HFF-Myc (cell line): ENCODE measurements at regions not wholly inside any gene's neighbourhood (a gene's known extent, or its start where the extent isn't known, plus 50 kb on each side); places are given as distances from the start of the nearest gene placed in this dataset.

Experiments used
- DNase-seq: peaks from one replicate; pipeline ENCODE4 v3.0.0-alpha.2; 2011; ENCODE audit warnings: low read depth; ENCODE audit errors: extremely low read depth
- H3K4me3 ChIP-seq: replicated peaks from 2 replicates; pipeline ENCODE4 v1.5.1; 2011; ENCODE audit warnings: low read depth, mild to moderate bottlenecking, control low read depth, low read length
- TF ChIP-seq, protein P1 (sequence below): IDR thresholded peaks from 2 replicates; pipeline ENCODE4 v1.5.1; 2012; ENCODE audit warnings: mild to moderate bottlenecking, low read depth, low read length, control low read depth; ENCODE audit errors: missing control alignments

DNA sequence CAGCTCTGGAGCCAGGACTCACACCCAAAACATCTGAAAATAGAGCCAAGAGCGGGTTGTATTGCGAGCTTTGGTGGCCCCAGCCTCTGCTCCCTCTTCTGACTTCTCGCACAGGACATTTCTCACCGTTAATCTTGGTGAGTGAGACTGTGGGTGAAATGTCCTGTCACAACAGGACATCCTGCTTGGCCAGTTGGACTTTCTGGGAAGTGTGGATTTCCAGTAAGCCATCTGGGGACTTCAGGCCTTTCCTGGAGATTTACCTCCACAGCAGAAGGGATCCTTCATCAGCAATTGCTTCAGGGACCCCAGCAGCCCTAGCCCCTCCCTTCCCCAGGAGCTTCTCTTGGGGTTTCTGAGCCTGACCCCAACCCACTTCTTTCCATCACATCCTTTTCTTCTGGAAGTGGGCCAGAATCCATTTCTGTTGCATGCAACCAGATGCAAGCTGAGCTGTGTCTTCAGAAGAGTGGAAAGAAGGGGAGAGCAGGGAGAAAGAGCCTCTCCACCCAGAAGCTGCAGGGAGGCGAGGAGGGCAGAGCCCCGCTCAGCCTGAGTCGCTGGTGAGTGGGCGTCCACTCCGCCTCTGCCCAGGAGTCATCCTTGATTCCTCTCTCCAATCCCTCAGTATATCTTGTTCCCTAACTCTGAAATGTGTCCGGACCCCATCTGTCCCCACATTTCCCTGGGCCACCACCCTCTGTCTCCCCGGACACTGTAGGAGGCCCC, 50.3 kb upstream of the GADD45G start:
- DNase-seq, result no peak
- no peak overlapping the region for H3K4me3 ChIP-seq
- TF ChIP-seq, protein P1, sequence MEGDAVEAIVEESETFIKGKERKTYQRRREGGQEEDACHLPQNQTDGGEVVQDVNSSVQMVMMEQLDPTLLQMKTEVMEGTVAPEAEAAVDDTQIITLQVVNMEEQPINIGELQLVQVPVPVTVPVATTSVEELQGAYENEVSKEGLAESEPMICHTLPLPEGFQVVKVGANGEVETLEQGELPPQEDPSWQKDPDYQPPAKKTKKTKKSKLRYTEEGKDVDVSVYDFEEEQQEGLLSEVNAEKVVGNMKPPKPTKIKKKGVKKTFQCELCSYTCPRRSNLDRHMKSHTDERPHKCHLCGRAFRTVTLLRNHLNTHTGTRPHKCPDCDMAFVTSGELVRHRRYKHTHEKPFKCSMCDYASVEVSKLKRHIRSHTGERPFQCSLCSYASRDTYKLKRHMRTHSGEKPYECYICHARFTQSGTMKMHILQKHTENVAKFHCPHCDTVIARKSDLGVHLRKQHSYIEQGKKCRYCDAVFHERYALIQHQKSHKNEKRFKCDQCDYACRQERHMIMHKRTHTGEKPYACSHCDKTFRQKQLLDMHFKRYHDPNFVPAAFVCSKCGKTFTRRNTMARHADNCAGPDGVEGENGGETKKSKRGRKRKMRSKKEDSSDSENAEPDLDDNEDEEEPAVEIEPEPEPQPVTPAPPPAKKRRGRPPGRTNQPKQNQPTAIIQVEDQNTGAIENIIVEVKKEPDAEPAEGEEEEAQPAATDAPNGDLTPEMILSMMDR, result no peak

DNA sequence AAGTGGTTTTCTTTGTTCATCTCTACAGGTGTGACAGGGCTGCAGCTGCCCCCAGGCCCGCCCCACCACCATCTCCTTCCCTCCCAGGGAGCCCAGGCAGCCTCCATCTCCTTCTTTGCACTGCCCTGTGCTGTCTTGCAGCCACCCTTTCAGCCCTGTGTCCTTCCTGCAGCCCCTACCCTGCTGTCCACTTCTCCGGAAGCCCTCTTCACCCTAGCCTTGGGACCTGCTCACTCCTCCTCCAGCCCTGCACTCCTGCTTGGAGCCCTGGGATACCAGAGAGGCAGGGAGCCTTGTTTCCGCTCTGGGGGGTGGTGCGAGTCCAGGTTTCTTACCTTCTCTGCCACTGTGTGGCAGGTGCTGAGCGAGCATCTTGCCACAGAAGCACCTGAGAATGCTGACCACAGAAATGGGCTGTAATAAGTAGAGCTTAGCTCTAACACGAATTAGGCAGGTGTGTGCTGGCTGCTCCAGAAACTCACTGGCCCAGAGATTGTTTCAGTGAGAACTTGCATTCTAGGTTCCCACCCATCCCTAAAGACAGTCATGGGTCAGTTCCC, 51.3 kb upstream of the GADD45G start:
- DNase-seq, result no peak
- TF ChIP-seq, protein P1, result no peak
- H3K4me3 ChIP-seq, result no peak overlapping the region

DNA sequence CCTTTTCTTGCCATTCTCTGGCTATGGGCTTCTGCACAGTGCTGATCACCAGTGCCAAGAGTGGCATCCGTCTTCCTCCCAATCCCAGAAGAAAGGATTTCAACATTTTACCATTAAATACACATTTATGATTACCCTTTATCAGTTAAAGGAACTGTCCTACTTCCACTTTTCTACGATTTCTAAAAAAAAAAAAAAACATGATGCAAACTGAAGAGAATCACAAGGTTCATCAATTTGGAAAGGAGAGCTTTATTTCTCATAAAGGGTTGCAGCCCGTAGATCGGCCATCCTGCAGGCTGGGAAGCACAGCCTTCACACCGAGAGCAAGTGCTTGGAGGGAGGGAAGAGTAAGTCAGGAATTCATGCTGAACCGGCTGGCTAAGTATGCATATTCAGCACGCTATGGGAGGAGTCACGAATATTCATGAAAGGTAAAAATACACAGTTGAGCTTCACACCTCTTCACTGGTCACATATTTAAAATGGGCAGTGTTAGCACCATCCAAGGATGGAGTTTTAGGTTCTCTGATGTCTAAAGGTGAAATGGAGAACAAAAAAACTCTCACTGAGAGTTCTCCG, 52.5 kb upstream of the SEMA4D start:
- DNase-seq, result no peak
- TF ChIP-seq, protein P1, result no peak
- H3K4me3 ChIP-seq, result no peak overlapping the region

DNA sequence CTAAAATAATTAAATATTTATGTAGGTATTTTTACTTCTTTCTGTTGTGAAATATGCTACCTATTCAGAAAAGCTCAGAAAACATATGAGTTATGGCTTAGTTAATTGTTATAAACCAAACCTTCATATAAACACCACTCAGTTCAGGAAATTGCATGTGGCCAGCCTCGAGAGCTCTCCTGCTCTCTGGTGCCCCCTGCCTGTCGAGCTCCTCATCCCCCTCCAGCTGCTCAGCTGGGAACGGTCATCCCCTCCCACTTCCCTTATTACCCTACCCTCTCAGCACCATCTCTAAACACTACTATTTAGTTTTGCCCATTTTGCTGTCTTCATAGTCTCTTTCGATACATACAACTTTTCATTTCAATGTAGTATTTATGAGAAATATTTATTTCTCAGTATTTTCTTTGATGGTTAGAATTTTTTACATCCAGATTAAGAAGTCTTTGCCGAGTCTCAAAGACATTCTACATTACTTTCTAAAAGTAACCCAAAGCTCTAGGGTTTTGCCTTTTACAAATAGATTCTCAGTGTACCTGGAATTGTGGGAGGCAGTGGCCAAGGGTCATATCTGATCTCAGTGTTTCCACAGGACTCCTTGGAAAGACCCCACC, 51.2 kb upstream of the SEMA4D start:
- TF ChIP-seq, protein P1, result peak; percentile 98
- peak; percentile 42 for DNase-seq
- H3K4me3 ChIP-seq, result no peak overlapping the region

DNA sequence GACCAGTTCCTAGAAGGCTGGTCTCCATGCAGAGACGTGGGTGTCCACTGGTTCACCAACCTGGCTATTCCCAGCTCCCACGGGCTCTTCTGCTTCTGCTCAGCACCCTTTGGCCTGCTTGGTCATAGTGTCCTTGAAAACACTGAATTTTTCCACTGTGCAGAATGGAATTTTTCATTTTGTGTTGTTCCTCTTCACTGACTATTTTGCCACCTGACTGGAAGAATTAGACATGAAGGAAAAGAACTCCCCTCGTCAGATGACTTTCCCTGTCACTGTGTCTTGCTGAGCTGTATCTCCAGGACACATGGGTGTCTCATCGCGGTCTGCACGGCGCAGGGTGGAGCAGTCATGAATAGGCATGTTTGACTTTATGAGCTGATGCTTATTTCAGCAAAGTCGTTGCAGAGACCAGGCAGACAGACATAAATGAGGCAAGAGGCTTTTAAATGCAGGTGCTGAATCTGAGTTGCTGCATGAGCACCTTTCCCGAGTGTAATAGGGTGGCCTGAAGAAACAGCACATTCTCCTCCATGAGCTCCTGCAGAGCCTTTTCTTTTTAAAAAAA, 50.2 kb upstream of the SEMA4D start:
- TF ChIP-seq, protein P1, result no peak
- no peak for DNase-seq
- H3K4me3 ChIP-seq, result no peak overlapping the region
